GM18868 (cell line): ENCODE measurements at regions not wholly inside any gene's neighbourhood (a gene's known extent, or its start where the extent isn't known, plus 50 kb on each side); places are given as distances from the start of the nearest gene placed in this dataset.
"Not testable (repeated sequence)": the region's sequence is repeated elsewhere in the genome, so short reads cannot be mapped to it uniquely, and the experiment has no call there.

Source experiments
- ATAC-seq: cut with Tn5 transposase; IDR thresholded peaks from one replicate; pipeline ENCODE4 v1.9.1; 2021; ENCODE audit warnings: mild to moderate bottlenecking, moderate library complexity; ENCODE audit not compliant: unreplicated experiment

GRCh38 chr6:49118478-49118877, 344.6 kb downstream of the MMUT start:
- ATAC-seq: no peak

GRCh38 chr6:49110916-49111315, 352.1 kb downstream of the MMUT start:
- ATAC-seq: no peak

DNA sequence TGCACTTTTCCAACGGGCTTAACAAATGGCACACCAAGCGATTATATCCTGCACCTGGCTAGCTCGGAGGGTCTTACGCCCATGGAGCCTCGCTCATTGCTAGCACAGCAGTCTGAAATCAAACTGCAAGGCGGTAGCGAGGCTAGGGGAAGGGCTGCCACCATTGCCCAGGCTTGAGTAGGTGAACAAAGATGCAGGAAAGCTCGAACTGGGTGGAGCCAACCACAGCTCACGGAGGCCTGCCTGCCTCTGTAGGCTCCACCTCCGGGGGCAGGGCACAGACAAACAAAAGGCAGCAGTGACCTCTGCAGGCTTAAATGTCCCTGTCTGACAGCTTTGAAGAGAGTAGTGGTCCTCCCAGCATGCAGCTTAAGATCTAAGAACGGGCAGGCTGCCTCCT, 365.4 kb downstream of the MMUT start:
- not testable (repeated sequence) for ATAC-seq

DNA sequence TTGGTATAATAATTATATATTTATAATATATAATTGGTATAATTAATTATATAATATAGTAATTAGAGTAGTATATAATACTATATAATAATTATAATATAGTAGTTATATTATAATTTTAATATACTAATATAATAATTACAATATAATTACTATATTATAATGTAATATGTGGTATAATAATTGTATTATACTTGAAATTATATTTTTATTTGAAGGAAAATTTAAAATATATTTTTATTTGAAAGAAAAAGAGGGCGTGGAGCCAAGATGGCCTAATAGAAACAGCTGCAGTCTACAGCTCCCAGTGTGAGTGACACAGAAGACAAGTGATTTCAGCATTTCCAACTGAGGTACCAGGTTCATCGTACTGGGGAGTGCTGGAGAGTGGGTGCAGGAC, 365.9 kb downstream of the MMUT start:
- ATAC-seq: no peak

GRCh38 chr6:49088631-49089030, 374.4 kb downstream of the MMUT start:
- ATAC-seq: no peak

DNA sequence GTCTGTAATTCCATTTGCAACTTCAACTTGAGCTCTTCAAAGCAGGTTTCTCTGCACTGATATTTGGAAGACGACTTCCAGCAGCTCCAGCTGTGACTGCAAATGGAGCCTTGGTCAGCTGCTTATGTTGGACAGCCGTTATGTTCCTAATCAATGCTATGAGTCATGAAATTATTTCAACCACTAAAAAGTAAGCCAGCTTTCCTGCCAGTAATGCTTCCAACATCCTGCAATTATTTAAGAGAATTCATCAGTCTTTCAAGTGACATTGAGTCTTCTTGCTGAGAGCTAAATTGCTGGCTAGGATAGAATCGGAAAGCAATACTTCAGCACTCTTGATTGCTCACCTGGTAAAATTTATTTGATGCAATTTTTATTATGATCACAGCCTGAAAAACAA, 375.7 kb downstream of the MMUT start:
- no peak for ATAC-seq

- no peak for ATAC-seq
Observed at GRCh38 chr6:49082611-49083010, 380.4 kb downstream of the MMUT start.

GRCh38 chr6:49072885-49073620, 390.0 kb downstream of the MMUT start:
- no peak for ATAC-seq

DNA sequence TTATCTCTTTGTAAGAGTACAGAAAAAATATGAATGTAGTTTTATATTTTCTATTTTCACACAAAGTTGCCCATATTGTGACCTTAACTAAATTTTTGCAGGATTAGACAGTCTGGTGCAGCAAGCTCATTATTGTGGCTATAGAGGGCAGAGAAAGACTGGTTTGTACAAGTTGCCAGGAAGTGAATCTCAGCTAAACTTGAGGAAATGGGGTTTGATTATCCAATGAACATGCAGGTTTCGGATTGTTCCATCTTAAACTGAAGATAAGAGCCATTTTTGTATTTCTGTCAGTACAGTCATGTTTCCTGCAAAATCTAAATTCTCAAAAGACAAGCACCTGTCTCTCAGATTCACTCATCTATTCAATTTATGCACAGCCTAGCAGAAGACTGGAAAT, 390.9 kb downstream of the MMUT start:
- ATAC-seq: no peak

DNA sequence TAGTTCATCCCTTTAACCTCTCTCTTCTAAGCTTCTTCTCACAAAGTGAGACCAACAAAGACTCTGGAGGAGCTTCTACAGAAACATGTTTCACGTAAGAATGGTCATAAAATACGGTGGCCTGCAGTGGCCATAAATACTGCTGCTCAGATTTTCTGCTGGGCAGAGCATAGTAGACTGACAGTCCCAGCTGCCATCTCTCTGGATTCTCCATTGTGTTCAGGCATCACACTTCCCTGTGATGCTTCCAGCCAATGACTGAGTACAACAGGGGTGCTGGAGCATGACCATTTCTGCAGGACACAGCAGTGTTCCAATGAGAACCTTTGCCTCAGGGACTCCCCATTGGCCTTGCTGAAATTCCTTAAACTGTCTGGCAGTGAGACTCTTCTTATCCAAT, 392.6 kb downstream of the MMUT start:
- ATAC-seq: no peak

- ATAC-seq: no peak
Observed at GRCh38 chr6:49054311-49054710, 408.7 kb downstream of the MMUT start.

- ATAC-seq: no peak
Observed at GRCh38 chr6:49052901-49053300, 410.2 kb downstream of the MMUT start.

GRCh38 chr6:49051281-49051680, 411.8 kb downstream of the MMUT start:
- ATAC-seq: no peak

DNA sequence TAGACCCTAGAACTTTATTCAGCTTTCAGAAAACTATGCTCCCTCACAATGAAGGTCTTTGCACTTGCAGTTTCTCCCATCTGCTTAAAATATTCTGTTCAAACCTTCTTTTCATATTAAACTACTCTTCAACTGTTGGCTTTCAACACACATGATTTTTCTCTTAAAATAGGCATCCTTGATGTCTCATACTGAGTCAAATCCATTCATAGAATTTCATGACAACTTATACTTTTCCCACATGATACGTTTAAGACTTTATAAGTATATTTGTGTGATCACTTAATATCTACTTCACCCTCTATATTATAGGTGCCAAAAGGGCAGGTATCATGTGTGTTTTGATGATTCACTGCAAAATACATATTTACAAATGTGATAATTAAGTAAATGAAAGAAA, 412.5 kb downstream of the MMUT start:
- no peak for ATAC-seq

GRCh38 chr6:49038294-49038822, 424.7 kb downstream of the MMUT start:
- ATAC-seq: no peak

DNA sequence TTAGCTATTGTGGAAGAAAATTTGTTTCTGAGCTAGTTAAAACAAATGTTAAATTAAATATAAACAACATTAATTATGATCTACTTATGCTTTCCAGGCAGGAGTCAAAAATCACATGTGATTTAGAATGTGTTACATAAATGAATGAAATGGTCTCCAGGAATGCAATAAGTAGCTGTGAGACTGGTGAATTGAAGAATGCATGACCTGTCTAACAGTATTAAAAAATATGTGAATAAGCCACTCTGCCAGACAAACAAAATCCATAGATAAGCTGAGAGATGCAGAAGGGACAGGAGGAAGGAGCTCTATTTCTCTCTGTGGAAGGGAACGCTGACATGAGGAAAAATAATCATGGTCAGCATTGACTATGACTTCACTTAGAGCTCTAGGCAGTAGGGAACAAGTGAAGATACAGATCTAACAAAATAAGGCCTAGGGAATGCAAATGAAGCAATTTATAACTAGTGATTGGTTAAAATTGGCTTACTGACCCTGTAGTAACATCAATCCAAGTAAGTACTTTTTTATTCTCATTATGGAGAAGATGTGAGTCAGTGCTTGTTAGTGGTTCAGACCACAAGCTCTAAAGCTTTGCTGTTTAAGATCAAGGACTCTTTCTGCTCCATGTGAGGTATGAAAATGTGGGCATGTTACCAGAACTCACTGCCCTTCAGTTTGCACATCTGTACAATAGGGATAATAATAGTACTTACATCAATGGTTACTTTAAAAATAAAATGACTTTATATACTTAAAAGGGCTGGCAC, 432.6 kb downstream of the MMUT start:
- no peak for ATAC-seq

DNA sequence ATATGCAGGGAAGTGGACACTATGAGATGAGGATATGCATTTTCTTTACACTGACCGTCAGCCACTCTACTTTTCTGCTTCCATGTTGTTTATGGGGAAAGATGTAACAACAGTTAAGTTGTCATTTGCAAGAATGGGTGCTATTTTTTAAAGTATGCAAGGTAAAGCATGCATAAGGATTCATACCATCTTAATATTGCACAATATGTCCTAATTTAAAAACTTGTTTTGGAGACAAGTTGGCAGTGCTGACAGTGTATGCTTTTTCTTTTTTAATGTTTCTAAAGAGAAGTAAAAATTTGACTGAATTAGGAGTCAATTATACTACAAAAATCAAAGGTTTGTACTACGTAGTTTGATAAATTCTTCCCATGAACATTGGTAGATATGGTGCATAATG, 435.4 kb downstream of the MMUT start:
- no peak for ATAC-seq

DNA sequence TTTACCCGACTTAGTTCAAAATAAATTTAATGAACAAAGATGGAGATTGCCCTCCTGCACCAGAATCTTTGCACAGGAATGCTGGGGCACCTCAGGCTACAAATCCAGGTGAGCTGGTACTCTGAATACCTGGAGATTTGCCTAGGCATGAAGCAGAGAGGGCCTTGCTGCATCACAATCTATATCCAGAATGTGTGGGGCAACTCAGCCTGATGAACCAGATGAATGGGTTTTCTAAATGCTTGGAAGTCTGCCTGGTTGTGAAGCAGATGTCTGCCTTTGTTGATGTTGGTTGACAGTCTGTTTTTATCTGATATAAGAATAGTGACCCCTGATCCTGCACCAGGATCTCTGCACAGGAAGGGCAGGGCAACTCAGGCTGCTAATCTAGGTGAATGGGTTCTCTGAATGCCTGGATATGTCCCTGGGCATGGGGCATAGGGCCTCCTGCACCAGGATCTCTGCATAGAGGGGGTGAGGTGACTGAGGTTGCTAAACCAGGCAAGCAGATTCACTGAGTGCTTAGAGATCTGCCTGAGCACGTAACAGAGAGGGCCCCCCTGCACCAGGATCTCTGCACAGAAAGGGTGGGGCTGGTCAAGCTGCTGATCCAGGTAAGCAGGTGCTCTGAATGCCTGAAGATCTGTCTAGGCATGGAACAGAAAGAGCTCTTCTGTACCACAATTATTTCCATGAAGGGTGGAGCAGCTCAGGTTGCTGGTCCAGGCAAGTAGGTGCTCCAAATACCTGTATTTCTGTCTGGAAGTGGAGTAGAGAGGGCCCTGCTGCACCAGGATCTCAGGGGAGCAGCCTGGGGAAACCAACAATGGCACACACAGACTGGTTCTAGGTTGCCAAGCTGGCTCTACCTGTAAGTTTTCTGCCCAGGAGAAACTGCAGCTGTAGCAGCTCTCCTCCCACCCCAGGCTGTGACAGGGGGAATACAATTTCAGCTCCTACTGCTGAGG, 437.5 kb downstream of the MMUT start:
- no peak for ATAC-seq

- ATAC-seq: no peak
Observed at GRCh38 chr6:49004801-49005200, 458.3 kb downstream of the MMUT start.

GRCh38 chr6:49003348-49003747, 459.7 kb downstream of the MMUT start:
- ATAC-seq: no peak
